Right lobe of liver (tissue), 6 donors: ENCODE measurements at regions not wholly inside any gene's neighbourhood (a gene's known extent, or its start where the extent isn't known, plus 50 kb on each side); places are given as distances from the start of the nearest gene placed in this dataset.

Experiments
- ATAC-seq, 4 donors: fragments of 200-7000 bp; cut with Tn5 transposase; one replicate each; pipeline ENCODE4 v1.9.1; 2020; ENCODE audit warnings: mild to moderate bottlenecking in 4 of 4, moderate library complexity in 4 of 4
- DNase-seq, 3 donors: peaks; one replicate each; pipeline ENCODE4 v3.0.0-alpha.2; 2020
- H3K27ac ChIP-seq, 3 donors: fragments of 200-600 bp; one replicate each; pipeline ENCODE4 v1.8.0; 2022
- H3K27me3 ChIP-seq, 2 donors: fragments of 200-600 bp; one replicate each; pipeline ENCODE4 v1.8.0; 2022
- H3K36me3 ChIP-seq, 4 donors: fragments of 200-600 bp; sonication (generic) in 1 of 4; one replicate each; pipeline versions ENCODE4 v1.5.1 to v1.8.0; 2017 to 2022; ENCODE audit warnings: control low read depth in 1 of 4
- H3K4me1 ChIP-seq, 4 donors: fragments of 200-600 bp; sonication (generic) in 1 of 4; one replicate each; pipeline versions ENCODE4 v1.5.1 to v1.8.0; 2017 to 2022; ENCODE audit warnings: control low read depth in 1 of 4
- H3K4me3 ChIP-seq, 3 donors: fragments of 200-600 bp; one replicate each; pipeline ENCODE4 v1.8.0; 2022
- H3K9me3 ChIP-seq, 4 donors: fragments of 200-600 bp; sonication (generic) in 1 of 4; one replicate each; pipeline versions ENCODE4 v1.5.1 to v1.8.0; 2017 to 2022; ENCODE audit warnings: control low read depth in 1 of 4
- CTCF ChIP-seq, 4 donors: fragments of 200-600 bp in 3 of 4; fragments of 450-650 bp in 1 of 4; IDR thresholded peaks; one replicate each; pipeline versions ENCODE4 v1.5.1 to v1.8.0; 2016 to 2022; ENCODE audit warnings: antibody characterized with exemption in 4 of 4, mild to moderate bottlenecking in 2 of 4
- POLR2A ChIP-seq: fragments of 450-650 bp; IDR thresholded peaks from one replicate; pipeline ENCODE4 v1.6.1; 2017; ENCODE audit warnings: antibody characterized with exemption, mild to moderate bottlenecking
- WGBS: methylation state at CpG from one replicate; pipeline ENCODE4 v1.1.6; 2018; ENCODE audit warnings: low coverage, low lambda C conversion rate; ENCODE audit not compliant: insufficient coverage; ENCODE audit errors: missing lambda C conversion rate; 5-methylcytosine and 5-hydroxymethylcytosine counted together
- intact Hi-C, 2 donors: fragments of 100-400 bp; cut with DNase I; formaldehyde crosslinking; loops; one replicate each; pipeline versions ENCODE4 v1.11.2 to v1.14.1; 2022
- donor health status: DM: no; HTN: yes; CAD: no.
- donor health status: DM: no; HTN: no; CAD: no.
- donor health status: DM: no; HTN: no; CAD: no.
- donor health status: DM: no; HTN: yes; CAD: no.
- donor health status: DM: no; HTN: yes; CAD: no.

GRCh38 chr18:10230072-10230471 lies 224.4 kb upstream of the APCDD1 start:
- intact Hi-C loops = no loop called here
- no peak overlapping the region for H3K27ac ChIP-seq
- H3K27me3 ChIP-seq = no peaks in the 10 kb centered on the region
- TF ChIP-seq POLR2A = no peak
- H3K9me3 ChIP-seq = no peaks in the 10 kb centered on the region
- WGBS = 100% methylated on average over 1 of the region's 3 CpGs
- DNase-seq (no peak), ATAC-seq (no peak)
- no peak overlapping the region for H3K4me3 ChIP-seq
- H3K4me1 ChIP-seq = no peaks in the 10 kb centered on the region
- no peaks in the 10 kb centered on the region for H3K36me3 ChIP-seq

GRCh38 chr18:10231220-10231619 lies 223.2 kb upstream of the APCDD1 start:
- no peaks in the 10 kb centered on the region for H3K9me3 ChIP-seq
- no peaks in the 10 kb centered on the region for H3K27me3 ChIP-seq
- no peaks in the 10 kb centered on the region for H3K36me3 ChIP-seq
- ATAC-seq (no peak), DNase-seq (no peak)
- WGBS = 25% methylated on average over 3 of the region's 3 CpGs
- no peak overlapping the region for H3K27ac ChIP-seq
- TF ChIP-seq CTCF (IDR thresholded peaks at IDR 0.05) (no peak), POLR2A (no peak)
- intact Hi-C loops = no loop called here
- no peaks in the 10 kb centered on the region for H3K4me1 ChIP-seq
- H3K4me3 ChIP-seq = no peak overlapping the region

- Histone ChIP-seq H3K36me3 (no peaks in the 10 kb centered on the region), H3K27ac (no peak overlapping the region), H3K27me3 (no peaks in the 10 kb centered on the region), H3K9me3 (no peaks in the 10 kb centered on the region), H3K4me1 (no peaks in the 10 kb centered on the region), H3K4me3 (no peak overlapping the region)
- intact Hi-C loops = no loop called here
- WGBS = 57% methylated on average over 2 of the region's 2 CpGs
- DNase-seq (no peak), ATAC-seq (no peak)
- TF ChIP-seq CTCF (IDR thresholded peaks at IDR 0.05) (no peak), POLR2A (no peak)
Observed at GRCh38 chr18:10232062-10232461, 222.4 kb upstream of the APCDD1 start.

- TF ChIP-seq CTCF (IDR thresholded peaks at IDR 0.05) (no peak), POLR2A (no peak)
- Histone ChIP-seq H3K27ac (no peak overlapping the region), H3K4me1 (no peaks in the 10 kb centered on the region), H3K9me3 (no peaks in the 10 kb centered on the region), H3K36me3 (no peaks in the 10 kb centered on the region), H3K4me3 (no peak overlapping the region), H3K27me3 (no peaks in the 10 kb centered on the region)
- no peak for ATAC-seq
- intact Hi-C loops = no loop called here
- 65% methylated on average over 10 of the region's 10 CpGs for WGBS
- DNase-seq = no peak
Observed at GRCh38 chr18:10233082-10233875, 221.2 kb upstream of the APCDD1 start.

GRCh38 chr18:10234281-10234680 lies 220.2 kb upstream of the APCDD1 start:
- H3K9me3 ChIP-seq = no peaks in the 10 kb centered on the region
- peak in 1 of 4 donors; percentile 13 for ATAC-seq
- H3K27me3 ChIP-seq = no peaks in the 10 kb centered on the region
- no peaks in the 10 kb centered on the region for H3K4me1 ChIP-seq
- intact Hi-C loops = no loop called here
- 78% methylated on average over 3 of the region's 5 CpGs for WGBS
- DNase-seq = no peak
- H3K36me3 ChIP-seq = no peaks in the 10 kb centered on the region
- no peak overlapping the region for H3K4me3 ChIP-seq
- TF ChIP-seq POLR2A = no peak
- no peak overlapping the region for H3K27ac ChIP-seq
